ENCODE measurements at regions not wholly inside any gene's neighbourhood (a gene's known extent, or its start where the extent isn't known, plus 50 kb on each side); places are given as distances from the start of the nearest gene placed in this dataset.

- Histone ChIP-seq H3K9ac (ENCODE audit: low read length) (no peak overlapping the region), H3K4me1 (ENCODE audit: control insufficient read depth in 1 of 2, insufficient read depth in 2 of 2, low read length in 2 of 2) (peaks cover 0 to 5% of the 10 kb centered on the region in 2 experiments; a peak in 1 of 4 replicates), H3K27ac (ENCODE audit: low read depth, low read length) (no peak overlapping the region), H4K20me1 (ENCODE audit: insufficient read depth) (no peaks in the 10 kb centered on the region), H3K4me2 (ENCODE audit: low read length) (no peak overlapping the region), H3K9me2 (ENCODE audit: insufficient read depth) (no peaks in the 10 kb centered on the region), H3K79me2 (ENCODE audit: insufficient read depth, low read length) (no peaks in the 10 kb centered on the region), H3K27me3 (ENCODE audit: insufficient read depth, low read length) (no peaks in the 10 kb centered on the region), H3K9me3 (ENCODE audit: control insufficient read depth in 1 of 2, insufficient read depth in 1 of 2, low read depth in 1 of 2, low read length in 2 of 2) (no peaks in the 10 kb centered on the region), H3K4me3 (replicated peaks in 1 of 2; ENCODE audit: low read depth in 1 of 2, low read length in 2 of 2) (no peak overlapping the region), H2AFZ (ENCODE audit: low read depth, low read length, poor library complexity, severe bottlenecking) (no peak overlapping the region), H3K36me3 (ENCODE audit: control insufficient read depth in 1 of 2, insufficient read depth in 2 of 2, low read length in 2 of 2) (no peaks in the 10 kb centered on the region)
- POLR2A ChIA-PET = no interaction called here
- TF ChIP-seq YY1 (IDR thresholded peaks at IDR 0.05; ENCODE audit: extremely low read depth, insufficient replicate concordance, low read depth, low read length) (no peak), SRF (IDR thresholded peaks at IDR 0.05; ENCODE audit: low read depth) (no peak)
- no TSS peak for BruUV-seq (replicated peaks)
- RAD21 ChIA-PET (ENCODE audit: low non-redundant PET in 1 of 2, low total read pairs in 2 of 2, uncharacterized antibody in 2 of 2, unreplicated experiment in 2 of 2) = no interaction called here
- CTCF ChIA-PET = no interaction called here
- DNase-seq (ENCODE audit: low read depth, low spot score) = no peak
- no peak for ATAC-seq
- intact Hi-C loops (cut with micrococcal nuclease) = no loop called here
These were observed 526.7 kb upstream of the AGA start for GRCh38 chr4:177968817-177969442.

- RAD21 ChIA-PET (ENCODE audit: low non-redundant PET in 1 of 2, low total read pairs in 2 of 2, uncharacterized antibody in 2 of 2, unreplicated experiment in 2 of 2) = no interaction called here
- H3K9ac ChIP-seq (ENCODE audit: low read length) = no peak overlapping the region
- intact Hi-C loops (cut with micrococcal nuclease) = no loop called here
- no peaks in the 10 kb centered on the region for H3K27me3 ChIP-seq (ENCODE audit: insufficient read depth, low read length)
- no peak for ATAC-seq
- H3K9me3 ChIP-seq (ENCODE audit: control insufficient read depth in 1 of 2, insufficient read depth in 1 of 2, low read depth in 1 of 2, low read length in 2 of 2) = no peaks in the 10 kb centered on the region
- H3K27ac ChIP-seq (ENCODE audit: low read depth, low read length) = no peak overlapping the region
- POLR2A ChIA-PET = no interaction called here
- H2AFZ ChIP-seq (ENCODE audit: low read depth, low read length, poor library complexity, severe bottlenecking) = no peak overlapping the region
- TF ChIP-seq JUND (IDR thresholded peaks at IDR 0.05) (no peak), YY1 (IDR thresholded peaks at IDR 0.05; ENCODE audit: extremely low read depth, insufficient replicate concordance, low read depth, low read length) (no peak), CBX3 (IDR thresholded peaks at IDR 0.05; ENCODE audit: low read depth) (no peak), ZFX (IDR thresholded peaks at IDR 0.05) (no peak), ATF3 (IDR thresholded peaks at IDR 0.05) (no peak), ELF1 (IDR thresholded peaks at IDR 0.05; ENCODE audit: borderline replicate concordance, low read depth) (no peak), EGR1 (IDR thresholded peaks at IDR 0.05; ENCODE audit: low read depth) (no peak), REST (IDR thresholded peaks at IDR 0.05; ENCODE audit: low read depth) (no peak), EZH2 (IDR thresholded peaks at IDR 0.05) (no peak), FOSL1 (IDR thresholded peaks at IDR 0.05; ENCODE audit: low read depth) (no peak), SIN3A (IDR thresholded peaks at IDR 0.05; ENCODE audit: low read depth) (no peak), POLR2AphosphoS5 (IDR thresholded peaks at IDR 0.05; ENCODE audit: low read depth, low read length) (no peak)
- H3K4me3 ChIP-seq (replicated peaks in 1 of 2; ENCODE audit: low read depth in 1 of 2, low read length in 2 of 2) = no peak overlapping the region
- no peaks in the 10 kb centered on the region for H3K36me3 ChIP-seq (ENCODE audit: control insufficient read depth in 1 of 2, insufficient read depth in 2 of 2, low read length in 2 of 2)
- CTCF ChIA-PET = no interaction called here
- H3K4me2 ChIP-seq (ENCODE audit: low read length) = no peak overlapping the region
- H3K9me2 ChIP-seq (ENCODE audit: insufficient read depth) = no peaks in the 10 kb centered on the region
- no peak for DNase-seq (ENCODE audit: low read depth, low spot score)
- no peaks in the 10 kb centered on the region for H3K4me1 ChIP-seq (ENCODE audit: control insufficient read depth in 1 of 2, insufficient read depth in 2 of 2, low read length in 2 of 2)
- H4K20me1 ChIP-seq (ENCODE audit: insufficient read depth) = no peaks in the 10 kb centered on the region
- no TSS peak for BruUV-seq (replicated peaks)
- H3K79me2 ChIP-seq (ENCODE audit: insufficient read depth, low read length) = no peaks in the 10 kb centered on the region
These were observed 532.2 kb upstream of the AGA start for GRCh38 chr4:177974461-177974860.

Data from HCT116 (cell line).